Tibial nerve (tissue), 4 donors: ENCODE measurements at regions not wholly inside any gene's neighbourhood (a gene's known extent, or its start where the extent isn't known, plus 50 kb on each side); places are given as distances from the start of the nearest gene placed in this dataset.

ENCODE experiments used
- DNase-seq, 2 donors: peaks; one replicate each; pipeline ENCODE4 v3.0.0-alpha.2; 2019; ENCODE audit warnings: low spot score in 2 of 2
- H3K27ac ChIP-seq, 4 donors: fragments of 200-600 bp; sonication (generic) in 3 of 4; one replicate each; pipeline ENCODE4 v1.5.1; 2017 to 2019; ENCODE audit warnings: mild to moderate bottlenecking in 1 of 4
- H3K27me3 ChIP-seq, 2 donors: fragments of 200-600 bp; sonication (generic) in 1 of 2; one replicate each; pipeline versions ENCODE4 v1.5.1 to v1.6.0; 2017 to 2019
- H3K36me3 ChIP-seq, 3 donors: fragments of 200-600 bp; sonication (generic); one replicate each; pipeline ENCODE4 v1.5.1; 2018 to 2019
- H3K4me1 ChIP-seq, 4 donors: fragments of 200-600 bp; sonication (generic) in 3 of 4; one replicate each; pipeline ENCODE4 v1.5.1; 2017 to 2019
- H3K4me3 ChIP-seq, 4 donors: fragments of 200-600 bp; sonication (generic) in 3 of 4; one replicate each; pipeline ENCODE4 v1.5.1; 2017 to 2019; ENCODE audit warnings: mild to moderate bottlenecking in 1 of 4, moderate library complexity in 1 of 4
- H3K9me3 ChIP-seq, 4 donors: fragments of 200-600 bp; sonication (generic) in 3 of 4; one replicate each; pipeline ENCODE4 v1.5.1; 2017 to 2019
- CTCF ChIP-seq, 5 experiments: fragments of 200-600 bp in 3 of 5; fragments of 450-650 bp in 2 of 5; sonication (generic) in 3 of 5; IDR thresholded peaks; one replicate each; pipeline ENCODE4 v1.5.1; 2016 to 2019; ENCODE audit warnings: antibody characterized with exemption in 5 of 5, mild to moderate bottlenecking in 3 of 5, moderate library complexity in 2 of 5
- EP300 ChIP-seq, 2 donors: sonication (generic); formaldehyde crosslinking; IDR thresholded peaks; one replicate each; pipeline ENCODE4 v1.6.1; 2017; ENCODE audit warnings: antibody characterized with exemption in 2 of 2, mild to moderate bottlenecking in 1 of 2
- POLR2A ChIP-seq, 2 donors: fragments of 450-650 bp; IDR thresholded peaks; one replicate each; pipeline ENCODE4 v1.6.1; 2017; ENCODE audit warnings: antibody characterized with exemption in 2 of 2, mild to moderate bottlenecking in 2 of 2, moderate library complexity in 2 of 2
- WGBS, 2 donors: methylation state at CpG; one replicate each; pipeline ENCODE4 v1.1.5; 2018; 5-methylcytosine and 5-hydroxymethylcytosine counted together

- TF ChIP-seq EP300 (IDR thresholded peaks at IDR 0.05) (no peak), POLR2A (IDR thresholded peaks at IDR 0.05) (no peak), CTCF (IDR thresholded peaks at IDR 0.05) (no peak)
- H3K4me1 ChIP-seq, result no peaks in the 10 kb centered on the region
- no peaks in the 10 kb centered on the region for H3K36me3 ChIP-seq
- no peak overlapping the region for H3K27ac ChIP-seq
- no peak overlapping the region for H3K4me3 ChIP-seq
- WGBS, 2 donors, result 86 to 91% methylated on average over 4 of the region's 4 CpGs
- no peak for DNase-seq
- H3K9me3 ChIP-seq, result peaks cover 0 to 2% (median 0%) of the 10 kb centered on the region in 4 donors
- no peaks in the 10 kb centered on the region for H3K27me3 ChIP-seq
Observed at GRCh38 chr12:125221602-125222001, 156.4 kb downstream of the AACS start.

- no peak for DNase-seq
- no peak for TF ChIP-seq POLR2A (IDR thresholded peaks at IDR 0.05)
- TF ChIP-seq EP300 (IDR thresholded peaks at IDR 0.05), result no peak
- no peak for TF ChIP-seq CTCF (IDR thresholded peaks at IDR 0.05)
Observed at GRCh38 chr12:125222876-125223275, 157.6 kb downstream of the AACS start.

GRCh38 chr12:125225641-125226040, 160.4 kb downstream of the AACS start:
- Histone ChIP-seq H3K4me1 (no peaks in the 10 kb centered on the region), H3K9me3 (peaks cover 0 to 2% (median 0%) of the 10 kb centered on the region in 4 donors), H3K36me3 (no peaks in the 10 kb centered on the region), H3K27ac (no peak overlapping the region), H3K4me3 (no peak overlapping the region), H3K27me3 (no peaks in the 10 kb centered on the region)
- TF ChIP-seq POLR2A (IDR thresholded peaks at IDR 0.05), result no peak
- no peak for DNase-seq
- WGBS, 2 donors, result 92% methylated on average over 4 of the region's 4 CpGs

More at GRCh38 chr12:125222876-125223275, 157.6 kb downstream of the AACS start:
- Histone ChIP-seq H3K27ac (no peak overlapping the region), H3K9me3 (peaks cover 0 to 2% (median 0%) of the 10 kb centered on the region in 4 donors), H3K27me3 (no peaks in the 10 kb centered on the region), H3K4me3 (no peak overlapping the region), H3K4me1 (no peaks in the 10 kb centered on the region), H3K36me3 (no peaks in the 10 kb centered on the region)
- 41 to 45% methylated on average over 3 of the region's 3 CpGs for WGBS, 2 donors

GRCh38 chr12:125228519-125229260, 163.5 kb downstream of the AACS start:
- Histone ChIP-seq H3K4me1 (no peaks in the 10 kb centered on the region), H3K9me3 (peaks cover 0 to 16% (median 0%) of the 10 kb centered on the region in 4 donors), H3K27me3 (no peaks in the 10 kb centered on the region), H3K4me3 (no peak overlapping the region), H3K36me3 (no peaks in the 10 kb centered on the region), H3K27ac (no peak overlapping the region)
- DNase-seq, result no peak
- TF ChIP-seq POLR2A (IDR thresholded peaks at IDR 0.05) (no peak), CTCF (IDR thresholded peaks at IDR 0.05) (no peak), EP300 (IDR thresholded peaks at IDR 0.05) (no peak)
- 73 to 76% methylated on average over 18 of the region's 18 CpGs for WGBS, 2 donors

GRCh38 chr12:125229878-125230530, 164.8 kb downstream of the AACS start:
- DNase-seq, result no peak
- H3K27ac ChIP-seq, result no peak overlapping the region
- no peak for TF ChIP-seq EP300 (IDR thresholded peaks at IDR 0.05)
- no peak for TF ChIP-seq CTCF (IDR thresholded peaks at IDR 0.05)
- no peak for TF ChIP-seq POLR2A (IDR thresholded peaks at IDR 0.05)
- H3K4me1 ChIP-seq, result no peaks in the 10 kb centered on the region
- H3K27me3 ChIP-seq, result no peaks in the 10 kb centered on the region
- WGBS, 2 donors, result 86 to 88% methylated on average over 14 of the region's 14 CpGs
- H3K4me3 ChIP-seq, result no peak overlapping the region
- H3K36me3 ChIP-seq, result no peaks in the 10 kb centered on the region
- peaks cover 0 to 16% (median 0%) of the 10 kb centered on the region in 4 donors for H3K9me3 ChIP-seq
